Endothelial cell (in vitro differentiated cells): ENCODE measurements at regions not wholly inside any gene's neighbourhood (a gene's known extent, or its start where the extent isn't known, plus 50 kb on each side); places are given as distances from the start of the nearest gene placed in this dataset.

Experiments used
- DNase-seq: peaks from one replicate; pipeline ENCODE4 v3.0.0; 2021; ENCODE audit warnings: low spot score
- H3K27ac Mint-ChIP-seq: one replicate; pipeline ENCODE4 v1.8.0; 2021; ENCODE audit warnings: mixed read lengths, inconsistent platforms; ENCODE audit not compliant: unreplicated experiment
- H3K27me3 Mint-ChIP-seq: one replicate; pipeline ENCODE4 v1.8.0; 2021; ENCODE audit warnings: mild to moderate bottlenecking, moderate library complexity, mixed read lengths, inconsistent platforms; ENCODE audit not compliant: unreplicated experiment
- H3K36me3 Mint-ChIP-seq: one replicate; pipeline ENCODE4 v1.8.0; 2021; ENCODE audit warnings: mild to moderate bottlenecking, low read depth, mixed read lengths, inconsistent platforms; ENCODE audit not compliant: unreplicated experiment
- H3K4me1 Mint-ChIP-seq: one replicate; pipeline ENCODE4 v1.8.0; 2021; ENCODE audit warnings: mild to moderate bottlenecking, mixed read lengths, inconsistent platforms; ENCODE audit not compliant: unreplicated experiment
- H3K4me3 Mint-ChIP-seq: one replicate; pipeline ENCODE4 v1.8.0; 2021; ENCODE audit warnings: mild to moderate bottlenecking, mixed read lengths, inconsistent platforms; ENCODE audit not compliant: unreplicated experiment
- H3K9me3 Mint-ChIP-seq: one replicate; pipeline ENCODE4 v1.8.0; 2021; ENCODE audit warnings: mixed read lengths, inconsistent platforms; ENCODE audit not compliant: unreplicated experiment
- TF ChIP-seq, protein P1 (sequence below): fragments of 200-600 bp; sonication (generic); IDR thresholded peaks from one replicate; pipeline ENCODE4 v1.5.0; 2021; ENCODE audit warnings: antibody characterized with exemption; ENCODE audit not compliant: unreplicated experiment

GRCh38 chr22:49499433-49500075 lies 328.1 kb downstream of the BRD1 start:
- Mint-ChIP-seq H3K27me3 (no peaks in the 10 kb centered on the region), H3K27ac (no peak overlapping the region), H3K36me3 (no peaks in the 10 kb centered on the region), H3K4me3 (no peak overlapping the region), H3K9me3 (no peaks in the 10 kb centered on the region), H3K4me1 (no peaks in the 10 kb centered on the region)
- DNase-seq = no peak
- TF ChIP-seq, protein P1, sequence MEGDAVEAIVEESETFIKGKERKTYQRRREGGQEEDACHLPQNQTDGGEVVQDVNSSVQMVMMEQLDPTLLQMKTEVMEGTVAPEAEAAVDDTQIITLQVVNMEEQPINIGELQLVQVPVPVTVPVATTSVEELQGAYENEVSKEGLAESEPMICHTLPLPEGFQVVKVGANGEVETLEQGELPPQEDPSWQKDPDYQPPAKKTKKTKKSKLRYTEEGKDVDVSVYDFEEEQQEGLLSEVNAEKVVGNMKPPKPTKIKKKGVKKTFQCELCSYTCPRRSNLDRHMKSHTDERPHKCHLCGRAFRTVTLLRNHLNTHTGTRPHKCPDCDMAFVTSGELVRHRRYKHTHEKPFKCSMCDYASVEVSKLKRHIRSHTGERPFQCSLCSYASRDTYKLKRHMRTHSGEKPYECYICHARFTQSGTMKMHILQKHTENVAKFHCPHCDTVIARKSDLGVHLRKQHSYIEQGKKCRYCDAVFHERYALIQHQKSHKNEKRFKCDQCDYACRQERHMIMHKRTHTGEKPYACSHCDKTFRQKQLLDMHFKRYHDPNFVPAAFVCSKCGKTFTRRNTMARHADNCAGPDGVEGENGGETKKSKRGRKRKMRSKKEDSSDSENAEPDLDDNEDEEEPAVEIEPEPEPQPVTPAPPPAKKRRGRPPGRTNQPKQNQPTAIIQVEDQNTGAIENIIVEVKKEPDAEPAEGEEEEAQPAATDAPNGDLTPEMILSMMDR = no peak

- TF ChIP-seq, protein P1 = no peak
- no peaks in the 10 kb centered on the region for H3K27me3 Mint-ChIP-seq
- H3K27ac Mint-ChIP-seq = no peak overlapping the region
- no peaks in the 10 kb centered on the region for H3K4me1 Mint-ChIP-seq
- no peaks in the 10 kb centered on the region for H3K36me3 Mint-ChIP-seq
- no peak overlapping the region for H3K4me3 Mint-ChIP-seq
- H3K9me3 Mint-ChIP-seq = no peaks in the 10 kb centered on the region
- no peak for DNase-seq
Measured at GRCh38 chr22:49497266-49497665, 330.4 kb downstream of the BRD1 start.

GRCh38 chr22:49494555-49494954 lies 333.1 kb downstream of the BRD1 start:
- no peak for DNase-seq
- no peaks in the 10 kb centered on the region for H3K4me1 Mint-ChIP-seq
- TF ChIP-seq, protein P1 = no peak
- no peaks in the 10 kb centered on the region for H3K36me3 Mint-ChIP-seq
- no peaks in the 10 kb centered on the region for H3K9me3 Mint-ChIP-seq
- no peaks in the 10 kb centered on the region for H3K27me3 Mint-ChIP-seq
- no peak overlapping the region for H3K27ac Mint-ChIP-seq
- no peak overlapping the region for H3K4me3 Mint-ChIP-seq

GRCh38 chr22:49492741-49493251 lies 334.9 kb downstream of the BRD1 start:
- no peak overlapping the region for H3K27ac Mint-ChIP-seq
- no peak overlapping the region for H3K4me3 Mint-ChIP-seq
- H3K36me3 Mint-ChIP-seq = no peaks in the 10 kb centered on the region
- TF ChIP-seq, protein P1 = no peak
- H3K27me3 Mint-ChIP-seq = no peaks in the 10 kb centered on the region
- DNase-seq = no peak
- H3K9me3 Mint-ChIP-seq = no peaks in the 10 kb centered on the region
- no peaks in the 10 kb centered on the region for H3K4me1 Mint-ChIP-seq

DNA sequence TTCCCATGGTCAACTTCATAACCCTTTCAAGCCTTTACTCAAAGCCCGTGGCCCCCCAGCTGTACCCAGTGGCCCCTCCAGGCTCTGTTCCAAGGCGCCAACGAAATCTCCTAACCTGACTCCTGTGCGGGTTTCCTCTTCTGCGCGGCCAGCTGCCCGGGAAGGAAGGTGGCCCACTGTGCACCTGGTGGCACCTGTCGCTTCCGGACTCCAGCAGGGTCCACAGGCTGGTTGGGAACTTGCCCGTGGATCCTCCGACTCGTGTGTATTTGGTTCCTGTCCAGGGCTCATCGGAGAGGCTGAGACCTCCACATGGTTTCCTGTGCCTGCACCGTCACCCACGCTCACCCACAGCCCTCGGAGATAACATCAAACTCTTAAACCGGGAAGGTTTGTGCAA lies 335.4 kb downstream of the BRD1 start:
- H3K27me3 Mint-ChIP-seq = no peaks in the 10 kb centered on the region
- H3K4me1 Mint-ChIP-seq = no peaks in the 10 kb centered on the region
- no peak overlapping the region for H3K4me3 Mint-ChIP-seq
- no peak overlapping the region for H3K27ac Mint-ChIP-seq
- H3K36me3 Mint-ChIP-seq = no peaks in the 10 kb centered on the region
- DNase-seq = no peak
- H3K9me3 Mint-ChIP-seq = no peaks in the 10 kb centered on the region
- TF ChIP-seq, protein P1 = no peak
